ENCODE measurements at regions not wholly inside any gene's neighbourhood (a gene's known extent, or its start where the extent isn't known, plus 50 kb on each side); places are given as distances from the start of the nearest gene placed in this dataset.

GRCh38 chr1:75984781-75985180, 52.6 kb upstream of the ASB17 start:
- WGBS, 2 donors = 62 to 64% methylated on average over 3 of the region's 3 CpGs
- no peak for FAIRE-seq

GRCh38 chr1:75985827-75986226, 53.6 kb upstream of the ASB17 start:
- TF ChIP-seq CTCF (IDR thresholded peaks at IDR 0.05) = no peak
- DNase-seq (no peak), ATAC-seq (no peak), FAIRE-seq (no peak)
- Histone ChIP-seq H3K27me3 (no peaks in the 10 kb centered on the region), H3K4me1 (no peaks in the 10 kb centered on the region), H3K4me3 (no peak overlapping the region), H3K36me3 (no peaks in the 10 kb centered on the region), H3K9me3 (no peaks in the 10 kb centered on the region), H3K27ac (no peak overlapping the region)
- intact Hi-C loops (cut with DNase I) = no loop called here
- 36 to 38% methylated on average over 4 of the region's 4 CpGs for WGBS, 2 donors

More at GRCh38 chr1:75984781-75985180, 52.6 kb upstream of the ASB17 start:
- no peaks in the 10 kb centered on the region for H3K4me1 ChIP-seq
- no peak overlapping the region for H3K27ac ChIP-seq
- no peak for DNase-seq
- no peaks in the 10 kb centered on the region for H3K27me3 ChIP-seq
- no peak for ATAC-seq
- no peak for TF ChIP-seq CTCF (IDR thresholded peaks at IDR 0.05)
- no peaks in the 10 kb centered on the region for H3K36me3 ChIP-seq
- intact Hi-C loops (cut with DNase I) = no loop called here
- no peaks in the 10 kb centered on the region for H3K9me3 ChIP-seq
- no peak overlapping the region for H3K4me3 ChIP-seq

GRCh38 chr1:75986478-75986877, 54.3 kb upstream of the ASB17 start:
- intact Hi-C loops (cut with DNase I) = no loop called here
- ATAC-seq (no peak), FAIRE-seq (no peak), DNase-seq (no peak)
- Histone ChIP-seq H3K36me3 (no peaks in the 10 kb centered on the region), H3K4me1 (no peaks in the 10 kb centered on the region), H3K27me3 (no peaks in the 10 kb centered on the region), H3K9me3 (no peaks in the 10 kb centered on the region), H3K4me3 (no peak overlapping the region), H3K27ac (no peak overlapping the region)
- TF ChIP-seq CTCF (IDR thresholded peaks at IDR 0.05) = no peak

- 56 to 61% methylated on average over 3 of the region's 3 CpGs for WGBS, 2 donors
- intact Hi-C loops (cut with DNase I) = no loop called here
- DNase-seq = no peak
- no peak for TF ChIP-seq CTCF (IDR thresholded peaks at IDR 0.05)
- Histone ChIP-seq H3K27me3 (no peaks in the 10 kb centered on the region), H3K36me3 (no peaks in the 10 kb centered on the region), H3K4me1 (no peaks in the 10 kb centered on the region), H3K27ac (no peak overlapping the region), H3K4me3 (no peak overlapping the region), H3K9me3 (no peaks in the 10 kb centered on the region)
- ATAC-seq = no peak
- FAIRE-seq = no peak
Measured at GRCh38 chr1:75989121-75989520, 56.9 kb upstream of the ASB17 start.

GRCh38 chr1:75990686-75991085, 58.5 kb upstream of the ASB17 start:
- H3K9me3 ChIP-seq = no peaks in the 10 kb centered on the region
- intact Hi-C loops (cut with DNase I) = no loop called here
- H3K4me1 ChIP-seq = no peaks in the 10 kb centered on the region
- DNase-seq (no peak), FAIRE-seq (no peak), ATAC-seq (no peak)
- no peaks in the 10 kb centered on the region for H3K27me3 ChIP-seq
- no peak for TF ChIP-seq CTCF (IDR thresholded peaks at IDR 0.05)
- H3K36me3 ChIP-seq = no peaks in the 10 kb centered on the region
- H3K27ac ChIP-seq = no peak overlapping the region
- 48 to 52% methylated on average over 3 of the region's 3 CpGs for WGBS, 2 donors
- no peak overlapping the region for H3K4me3 ChIP-seq
